ENCODE measurements at regions not wholly inside any gene's neighbourhood (a gene's known extent, or its start where the extent isn't known, plus 50 kb on each side); places are given as distances from the start of the nearest gene placed in this dataset.

GRCh38 chr2:234823877-234824376, 127.9 kb upstream of the SH3BP4 start:
- TF ChIP-seq EZH2 (IDR thresholded peaks at IDR 0.05; ENCODE audit: low read length) (no peak), CTCF (optimal IDR thresholded peaks at IDR 0.05 in 1 of 3, IDR thresholded peaks at IDR 0.05 in 1 of 3, conservative IDR thresholded peaks at IDR 0.05 in 1 of 3; ENCODE audit: extremely low read depth in 1 of 3, insufficient read depth in 2 of 3, low read length in 3 of 3) (no peak)

All from keratinocyte (primary cell).